Midbrain (tissue), 1 donor: ENCODE measurements at regions not wholly inside any gene's neighbourhood (a gene's known extent, or its start where the extent isn't known, plus 50 kb on each side); places are given as distances from the start of the nearest gene placed in this dataset.

Source experiments
- DNase-seq: peaks from one replicate; lab custom pipeline; 2025; lab: John Stamatoyannopoulos, UW

DNA sequence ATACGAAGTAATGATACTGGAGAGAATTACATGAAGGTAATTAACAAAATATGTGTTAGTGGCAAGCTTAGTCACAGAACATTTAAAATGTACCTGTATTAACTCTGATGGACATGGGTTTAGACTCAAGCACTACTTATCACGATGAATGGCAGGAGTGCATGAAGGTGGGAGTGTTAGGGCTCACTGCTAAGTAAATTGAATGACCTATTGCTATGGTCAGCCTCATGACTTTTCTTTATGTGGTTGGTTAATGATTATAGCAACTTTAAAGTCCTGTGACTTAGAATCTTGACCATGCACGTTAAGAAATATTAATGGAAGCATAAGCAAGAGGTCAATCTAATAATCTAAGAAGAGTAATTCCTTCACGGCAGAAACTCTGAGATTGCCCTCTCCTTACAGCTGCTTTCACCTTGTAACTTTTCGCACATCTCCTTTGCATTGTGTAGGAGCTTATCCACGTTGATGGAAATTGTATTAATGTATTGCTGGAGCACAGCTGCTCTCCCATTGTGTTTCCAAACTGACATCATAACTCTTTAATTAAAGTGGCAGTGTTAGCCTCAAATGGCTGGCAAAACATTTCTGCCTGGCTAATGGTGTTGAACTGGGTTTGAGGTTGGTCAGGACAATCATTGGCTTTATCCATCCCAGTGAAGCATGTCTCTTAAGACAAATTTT is 114.5 kb downstream of the RXFP2 start:
- no peak for DNase-seq

DNA sequence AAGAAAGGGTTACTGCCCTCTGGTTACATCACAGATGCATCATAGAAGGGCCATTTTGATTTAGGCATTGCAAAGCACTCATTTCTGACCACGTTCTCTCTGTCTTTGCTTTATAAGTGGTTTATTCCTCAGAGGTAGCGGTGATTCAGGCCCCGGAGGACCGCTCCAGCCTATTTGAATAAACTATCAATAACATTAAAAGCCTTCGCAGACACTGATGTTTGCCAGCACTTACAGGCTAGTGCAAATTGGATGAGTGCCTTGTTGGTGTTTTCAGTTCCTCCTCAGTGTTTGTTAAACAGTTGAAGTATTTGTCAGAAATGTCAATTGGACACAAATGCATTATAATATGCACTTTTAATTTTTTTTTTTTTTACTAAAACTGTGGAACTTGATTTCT is 120.2 kb downstream of the RXFP2 start:
- DNase-seq: peak; percentile 29

- DNase-seq: peak; percentile 54
Measured at GRCh38 chr13:31860002-31860401, 120.7 kb downstream of the RXFP2 start.

GRCh38 chr13:31862828-31863227 is 123.5 kb downstream of the RXFP2 start:
- no peak for DNase-seq

GRCh38 chr13:31864307-31864706 is 125.0 kb downstream of the RXFP2 start:
- no peak for DNase-seq

DNA sequence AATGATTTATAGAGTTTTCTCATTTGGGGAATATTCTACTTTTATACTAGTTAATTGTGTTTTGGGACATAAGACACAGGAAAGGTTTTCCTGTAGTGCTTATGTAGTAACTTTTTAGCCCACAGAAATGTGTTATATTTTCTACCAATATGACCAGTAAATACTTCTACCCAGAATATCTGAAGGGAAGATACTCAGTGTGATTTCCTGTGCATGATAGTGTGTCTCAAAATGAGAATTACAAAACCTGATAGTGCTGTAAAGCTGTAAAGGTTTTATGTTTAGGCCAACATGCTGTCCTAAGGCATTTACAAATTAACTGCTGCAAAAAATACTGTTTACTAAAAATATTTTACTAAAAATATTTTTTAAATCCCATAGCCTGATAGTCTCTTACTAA is 126.8 kb downstream of the RXFP2 start:
- no peak for DNase-seq

DNA sequence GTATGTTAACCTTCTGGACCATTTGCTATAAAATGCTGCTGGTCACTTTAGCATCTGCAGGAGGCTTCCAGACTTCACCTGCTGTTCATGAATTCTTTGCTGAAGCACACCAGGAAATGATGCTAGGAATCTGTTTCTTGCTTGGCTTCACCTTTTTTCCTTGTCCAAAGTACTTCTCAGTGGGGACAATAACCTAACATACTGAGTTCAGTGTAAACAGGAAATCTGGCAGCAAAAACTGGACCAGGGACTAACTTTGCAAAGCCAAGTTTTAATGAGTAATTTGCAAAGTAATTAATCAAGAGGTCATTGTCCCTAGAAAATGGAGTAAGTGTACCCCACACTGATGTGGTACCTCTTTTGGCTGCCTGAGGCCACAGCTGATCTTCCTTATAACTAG is 128.4 kb downstream of the RXFP2 start:
- no peak for DNase-seq

- no peak for DNase-seq
Measured at GRCh38 chr13:31869582-31869981, 130.3 kb downstream of the RXFP2 start.

DNA sequence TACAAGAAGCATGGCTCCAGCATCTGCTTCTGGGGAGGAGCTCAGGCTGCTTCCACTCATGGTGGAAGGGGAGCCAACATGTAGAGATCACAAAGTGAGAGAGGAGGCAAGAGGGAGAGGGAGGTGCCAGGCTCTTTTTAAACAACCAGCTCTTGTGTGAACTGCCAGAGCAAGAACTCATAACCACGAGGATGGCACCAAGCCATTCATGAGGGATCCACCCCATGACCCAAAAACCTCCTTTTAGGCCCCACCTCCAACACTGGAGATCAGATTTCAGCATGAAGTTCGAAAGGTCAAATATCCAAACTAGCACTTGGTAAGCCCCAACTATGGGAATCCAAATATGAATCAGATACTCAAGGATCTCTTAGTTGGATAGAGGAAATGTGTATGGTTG is 131.2 kb downstream of the RXFP2 start:
- no peak for DNase-seq

- no peak for DNase-seq
Measured at GRCh38 chr13:31873145-31873544, 133.8 kb downstream of the RXFP2 start.

DNA sequence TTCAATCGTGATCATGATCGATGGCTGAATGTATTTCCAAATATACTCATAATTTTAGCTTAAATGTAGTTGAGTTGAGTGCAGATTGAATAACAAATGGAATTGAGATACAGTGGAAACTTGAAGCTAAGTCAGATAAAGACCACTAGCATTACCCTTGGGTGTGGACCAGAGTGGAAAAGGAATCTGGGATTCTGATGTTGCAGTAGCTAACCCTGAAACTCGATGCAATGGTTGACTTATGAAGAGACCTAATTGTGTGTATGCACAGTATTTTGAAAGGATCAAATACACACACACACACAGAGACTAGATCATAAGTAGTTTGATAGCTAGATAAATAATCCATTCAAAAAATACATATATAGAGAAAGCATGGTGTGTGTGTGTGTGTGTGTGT is 135.8 kb downstream of the RXFP2 start:
- no peak for DNase-seq

- no peak for DNase-seq
Measured at GRCh38 chr13:31878052-31878451, 138.7 kb downstream of the RXFP2 start.

- no peak for DNase-seq
Measured at GRCh38 chr13:31878495-31878894, 139.2 kb downstream of the RXFP2 start.

- no peak for DNase-seq
Measured at GRCh38 chr13:31878955-31879354, 139.6 kb downstream of the RXFP2 start.

- DNase-seq: no peak
Measured at GRCh38 chr13:31880851-31881494, 141.6 kb downstream of the RXFP2 start.

DNA sequence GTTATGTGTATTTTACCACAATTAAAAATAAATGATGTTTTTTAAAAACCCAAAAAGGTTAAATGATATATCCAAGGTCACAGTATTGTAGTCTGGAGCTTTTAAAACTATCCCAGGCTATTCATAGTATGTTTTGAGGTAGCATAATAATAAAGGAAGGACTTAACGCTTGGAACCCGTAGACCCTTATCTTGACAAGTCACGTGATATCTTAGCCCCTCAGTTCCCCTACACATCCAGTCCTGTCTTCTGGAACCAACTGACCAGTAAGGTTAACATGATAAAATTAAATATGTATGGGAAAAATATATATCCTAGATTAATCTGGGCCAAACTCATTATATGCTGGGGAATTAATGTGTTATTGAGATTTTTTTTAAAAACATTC is 142.2 kb downstream of the RXFP2 start:
- no peak for DNase-seq

- no peak for DNase-seq
Measured at GRCh38 chr13:31882794-31883193, 143.5 kb downstream of the RXFP2 start.

DNA sequence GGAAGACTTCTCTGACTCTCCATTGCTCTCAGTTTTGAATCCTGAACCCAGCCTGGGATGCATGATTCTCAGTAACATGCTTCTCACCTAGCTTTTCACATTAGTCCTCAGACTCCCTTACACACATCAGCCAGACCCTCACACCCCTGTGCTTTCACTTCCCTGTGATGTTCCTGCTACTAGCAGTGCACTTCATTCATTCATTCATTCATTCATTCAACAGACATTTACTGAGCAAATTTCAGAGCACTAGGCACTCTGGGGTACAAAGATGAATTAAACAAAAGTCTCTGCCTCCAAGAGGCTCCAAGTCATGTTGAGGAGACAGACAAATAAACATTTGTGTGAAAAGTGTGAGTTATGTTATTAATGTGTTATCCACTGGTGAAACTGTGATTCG is 145.2 kb downstream of the RXFP2 start:
- DNase-seq: no peak

DNA sequence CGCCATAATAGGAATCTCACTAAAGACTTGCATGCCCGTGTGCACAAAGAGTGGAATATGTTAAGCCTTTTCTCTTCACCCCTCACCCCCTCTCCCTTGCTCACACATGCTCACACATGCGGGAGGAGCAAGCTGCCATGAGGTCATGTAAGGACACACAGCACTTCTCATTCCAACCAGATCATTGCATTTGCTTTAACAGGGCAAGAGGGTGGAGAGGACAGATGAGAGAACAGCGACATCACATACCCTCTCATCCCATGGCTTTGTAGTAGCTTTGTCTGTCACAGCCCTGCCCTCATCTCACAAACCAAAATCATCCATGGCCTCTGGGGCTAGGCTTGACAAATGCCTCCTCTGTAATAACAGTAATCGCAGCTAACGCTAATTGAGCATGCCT is 145.6 kb upstream of the FRY start:
- no peak for DNase-seq

- DNase-seq: no peak
Measured at GRCh38 chr13:31887286-31887685, 144.3 kb upstream of the FRY start.

- DNase-seq: no peak
Measured at GRCh38 chr13:31890946-31891345, 140.6 kb upstream of the FRY start.

- DNase-seq: no peak
Measured at GRCh38 chr13:31891472-31891871, 140.1 kb upstream of the FRY start.

DNA sequence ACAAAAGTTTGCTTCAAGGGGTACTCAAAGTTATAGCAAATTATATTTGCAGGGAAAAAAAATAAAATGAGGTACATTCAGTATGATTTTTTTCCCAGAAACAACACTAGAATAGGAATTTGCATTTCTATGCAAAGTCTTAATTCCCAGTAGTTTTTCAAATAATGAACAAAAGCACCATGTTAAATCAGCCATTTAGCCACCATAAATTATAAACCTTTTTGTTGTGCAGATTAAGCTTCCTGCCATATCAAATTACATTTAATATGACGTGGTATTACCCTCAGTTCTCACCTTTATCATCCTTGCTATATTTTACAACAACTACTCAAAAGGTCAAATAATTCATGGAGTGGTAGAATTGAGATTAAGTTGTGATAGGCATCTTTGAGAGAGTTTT is 136.6 kb upstream of the FRY start:
- no peak for DNase-seq

GRCh38 chr13:31895691-31896090 is 135.9 kb upstream of the FRY start:
- DNase-seq: no peak
